T-helper 17 cell (primary cell): ENCODE measurements at regions not wholly inside any gene's neighbourhood (a gene's known extent, or its start where the extent isn't known, plus 50 kb on each side); places are given as distances from the start of the nearest gene placed in this dataset.
"Not testable (repeated sequence)": the region's sequence is repeated elsewhere in the genome, so short reads cannot be mapped to it uniquely, and the experiment has no call there.

Experiments used
- ATAC-seq: fragments of 150-1000 bp; cut with Tn5 transposase; 2 replicates; pipeline ENCODE4 v1.10.0; 2021; ENCODE audit warnings: mild to moderate bottlenecking, moderate library complexity
- DNase-seq, 3 donors: peaks; one replicate each; pipeline versions ENCODE4 v3.0.0 to v3.0.0-alpha.2; 2020 to 2021
- H3K9me3 ChIP-seq: one replicate; pipeline ENCODE4 v1.7.0; 2013; ENCODE audit warnings: low read length, mild to moderate bottlenecking; ENCODE audit not compliant: control insufficient read depth, poor library complexity, severe bottlenecking
- H3K27ac Mint-ChIP-seq: one replicate; pipeline ENCODE4 v1.8.0; 2022; ENCODE audit warnings: mild to moderate bottlenecking, moderate library complexity, mixed read lengths
- H3K27me3 Mint-ChIP-seq: one replicate; pipeline ENCODE4 v1.8.0; 2022; ENCODE audit warnings: mixed read lengths
- H3K36me3 Mint-ChIP-seq: one replicate; pipeline ENCODE4 v1.8.0; 2022; ENCODE audit warnings: low read depth, mixed read lengths
- H3K4me1 Mint-ChIP-seq: one replicate; pipeline ENCODE4 v1.8.0; 2022; ENCODE audit warnings: mild to moderate bottlenecking, mixed read lengths
- H3K4me3 Mint-ChIP-seq: one replicate; pipeline ENCODE4 v1.8.0; 2022; ENCODE audit warnings: mild to moderate bottlenecking, moderate library complexity, mixed read lengths

GRCh38 chr6:27126046-27126814 lies 121.3 kb upstream of the PRSS16 start:
- H3K9me3 ChIP-seq, result no peaks in the 10 kb centered on the region
- H3K27ac Mint-ChIP-seq, result peak overlapping the region; percentile 79
- H3K36me3 Mint-ChIP-seq, result no peaks in the 10 kb centered on the region
- no peaks in the 10 kb centered on the region for H3K27me3 Mint-ChIP-seq
- H3K4me1 Mint-ChIP-seq, result peaks cover 11% of the 10 kb centered on the region
- DNase-seq (no peak), ATAC-seq (no peak)
- no peak overlapping the region for H3K4me3 Mint-ChIP-seq

GRCh38 chr6:27126815-27127537 lies 120.5 kb upstream of the PRSS16 start:
- Mint-ChIP-seq H3K27me3 (no peaks in the 10 kb centered on the region), H3K4me3 (peak overlapping the region; percentile 71), H3K36me3 (no peaks in the 10 kb centered on the region), H3K27ac (peak overlapping the region; percentile 79), H3K4me1 (peaks cover 11% of the 10 kb centered on the region)
- DNase-seq (peak; percentile 63 to 73 (median 68)), ATAC-seq (peak; percentile 83)
- H3K9me3 ChIP-seq, result no peaks in the 10 kb centered on the region

- not testable (repeated sequence) for H3K36me3 Mint-ChIP-seq, H3K9me3 ChIP-seq, ATAC-seq, H3K27ac Mint-ChIP-seq, H3K4me3 Mint-ChIP-seq, DNase-seq, H3K27me3 Mint-ChIP-seq
- H3K4me1 Mint-ChIP-seq, result peaks cover 11% of the 10 kb centered on the region
These were observed 119.6 kb upstream of the PRSS16 start for GRCh38 chr6:27127874-27128273.

GRCh38 chr6:27128311-27129094 lies 119.0 kb upstream of the PRSS16 start:
- ATAC-seq (no peak), DNase-seq (no peak)
- Mint-ChIP-seq H3K4me3 (no peak overlapping the region), H3K36me3 (no peaks in the 10 kb centered on the region), H3K27ac (no peak overlapping the region), H3K4me1 (peaks cover 14% of the 10 kb centered on the region), H3K27me3 (no peaks in the 10 kb centered on the region)
- no peaks in the 10 kb centered on the region for H3K9me3 ChIP-seq

GRCh38 chr6:27129095-27129815 lies 118.2 kb upstream of the PRSS16 start:
- ATAC-seq, result no peak
- Mint-ChIP-seq H3K36me3 (no peaks in the 10 kb centered on the region), H3K27me3 (no peaks in the 10 kb centered on the region), H3K4me3 (no peak overlapping the region), H3K27ac (no peak overlapping the region), H3K4me1 (peaks cover 17% of the 10 kb centered on the region)
- H3K9me3 ChIP-seq, result no peaks in the 10 kb centered on the region
- DNase-seq, result no peak

GRCh38 chr6:27129917-27130316 lies 117.6 kb upstream of the PRSS16 start:
- Mint-ChIP-seq H3K4me3 (no peak overlapping the region), H3K27ac (no peak overlapping the region), H3K27me3 (no peaks in the 10 kb centered on the region), H3K4me1 (peaks cover 19% of the 10 kb centered on the region), H3K36me3 (no peaks in the 10 kb centered on the region)
- ATAC-seq, result no peak
- no peaks in the 10 kb centered on the region for H3K9me3 ChIP-seq
- no peak for DNase-seq

- Mint-ChIP-seq H3K27ac (no peak overlapping the region), H3K27me3 (no peaks in the 10 kb centered on the region), H3K4me1 (peaks cover 19% of the 10 kb centered on the region), H3K36me3 (no peaks in the 10 kb centered on the region), H3K4me3 (no peak overlapping the region)
- H3K9me3 ChIP-seq, result no peaks in the 10 kb centered on the region
- no peak for DNase-seq
- no peak for ATAC-seq
These were observed 116.7 kb upstream of the PRSS16 start for GRCh38 chr6:27130668-27131428.

- H3K4me1 Mint-ChIP-seq, result peaks cover 13% of the 10 kb centered on the region
- not testable (repeated sequence) for H3K27ac Mint-ChIP-seq
These were observed 115.3 kb upstream of the PRSS16 start for GRCh38 chr6:27132282-27132531.

GRCh38 chr6:27132532-27133280 lies 114.8 kb upstream of the PRSS16 start:
- Mint-ChIP-seq H3K27me3 (no peaks in the 10 kb centered on the region), H3K4me1 (peaks cover 11% of the 10 kb centered on the region), H3K4me3 (no peak overlapping the region), H3K27ac (no peak overlapping the region), H3K36me3 (no peaks in the 10 kb centered on the region)
- H3K9me3 ChIP-seq, result no peaks in the 10 kb centered on the region
- ATAC-seq (peak; percentile 84), DNase-seq (peak; percentile 68 to 81 (median 81))

More at GRCh38 chr6:27132282-27132531, 115.3 kb upstream of the PRSS16 start:
- not testable (repeated sequence) for DNase-seq, H3K9me3 ChIP-seq, ATAC-seq, H3K4me3 Mint-ChIP-seq, H3K27me3 Mint-ChIP-seq, H3K36me3 Mint-ChIP-seq

GRCh38 chr6:27133281-27134227 lies 113.9 kb upstream of the PRSS16 start:
- Mint-ChIP-seq H3K4me1 (peaks cover 16% of the 10 kb centered on the region), H3K27ac (no peak overlapping the region), H3K27me3 (no peaks in the 10 kb centered on the region), H3K4me3 (no peak overlapping the region), H3K36me3 (no peaks in the 10 kb centered on the region)
- DNase-seq (peak; percentile 43 to 56 (median 49)), ATAC-seq (peak; percentile 25)
- H3K9me3 ChIP-seq, result no peaks in the 10 kb centered on the region

GRCh38 chr6:27135087-27135657 lies 112.3 kb upstream of the PRSS16 start:
- Mint-ChIP-seq H3K36me3 (no peaks in the 10 kb centered on the region), H3K4me3 (no peak overlapping the region), H3K4me1 (peaks cover 23% of the 10 kb centered on the region), H3K27ac (no peak overlapping the region), H3K27me3 (no peaks in the 10 kb centered on the region)
- no peaks in the 10 kb centered on the region for H3K9me3 ChIP-seq
- ATAC-seq, result no peak
- no peak for DNase-seq
